ENCODE measurements at regions not wholly inside any gene's neighbourhood (a gene's known extent, or its start where the extent isn't known, plus 50 kb on each side); places are given as distances from the start of the nearest gene placed in this dataset.
"Not testable (repeated sequence)": the region's sequence is repeated elsewhere in the genome, so short reads cannot be mapped to it uniquely, and the experiment has no call there.

DNA sequence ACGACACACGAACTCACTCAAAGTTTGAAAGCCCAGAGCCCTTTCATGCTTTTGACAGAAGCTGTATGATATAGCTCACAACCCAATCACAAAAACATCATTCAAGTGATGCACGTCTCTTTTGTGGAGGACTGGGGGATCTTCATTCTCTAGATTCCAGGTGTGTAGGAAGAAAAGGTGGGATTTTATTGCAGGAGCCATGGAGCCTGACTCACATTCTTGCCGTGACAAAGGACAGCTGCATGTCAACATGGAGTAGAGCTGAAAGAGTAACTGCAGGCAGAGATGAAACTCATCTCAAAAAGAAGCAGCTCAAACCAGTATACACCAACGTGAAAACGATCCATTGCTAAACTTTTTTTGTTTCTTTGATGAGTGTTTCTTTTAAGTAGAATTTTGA lies 50.9 kb upstream of the PDE1A start:
- no peak for DNase-seq (ENCODE audit: low spot score)

GRCh38 chr2:182481676-182482075 lies 54.8 kb upstream of the PDE1A start:
- DNase-seq (ENCODE audit: low spot score): no peak

DNA sequence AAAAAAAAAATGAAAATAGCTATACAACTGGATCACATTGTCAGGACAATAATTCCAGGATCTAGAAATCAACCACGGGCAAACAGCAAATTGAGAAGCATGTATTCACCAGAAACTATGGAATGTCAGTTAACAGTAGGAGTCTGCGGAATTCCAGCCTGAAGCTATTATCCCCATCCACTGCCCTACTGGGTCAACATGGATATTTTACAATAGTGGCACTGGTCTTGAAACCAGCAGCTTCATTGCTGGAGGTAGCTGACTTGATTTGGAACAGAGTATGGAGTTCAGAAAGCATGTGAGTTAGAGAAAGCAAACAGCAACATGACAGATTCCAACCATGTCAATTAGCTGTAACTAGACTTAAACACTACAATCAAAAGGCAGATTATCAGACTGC lies 55.7 kb upstream of the PDE1A start:
- DNase-seq (ENCODE audit: low spot score): no peak

DNA sequence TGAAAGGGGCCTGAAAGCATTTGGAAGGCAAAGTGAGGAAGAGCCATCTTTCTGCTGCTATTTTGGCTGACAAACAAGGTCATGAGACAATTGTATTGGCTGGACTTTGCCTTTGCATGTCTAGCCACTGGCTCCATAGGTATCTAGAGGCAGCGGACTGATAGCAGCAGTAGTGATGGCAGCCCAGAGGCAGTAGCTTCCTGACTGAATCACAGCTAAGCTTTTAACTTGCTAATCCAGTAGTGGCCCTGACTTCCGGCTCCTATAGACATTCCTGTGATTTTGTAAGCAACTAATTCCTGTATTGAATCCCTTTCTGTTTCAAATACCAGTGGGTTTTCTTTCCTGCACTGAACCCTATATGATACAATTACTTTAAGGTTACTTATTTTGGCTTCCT lies 69.8 kb upstream of the PDE1A start:
- DNase-seq (ENCODE audit: low spot score): no peak

DNA sequence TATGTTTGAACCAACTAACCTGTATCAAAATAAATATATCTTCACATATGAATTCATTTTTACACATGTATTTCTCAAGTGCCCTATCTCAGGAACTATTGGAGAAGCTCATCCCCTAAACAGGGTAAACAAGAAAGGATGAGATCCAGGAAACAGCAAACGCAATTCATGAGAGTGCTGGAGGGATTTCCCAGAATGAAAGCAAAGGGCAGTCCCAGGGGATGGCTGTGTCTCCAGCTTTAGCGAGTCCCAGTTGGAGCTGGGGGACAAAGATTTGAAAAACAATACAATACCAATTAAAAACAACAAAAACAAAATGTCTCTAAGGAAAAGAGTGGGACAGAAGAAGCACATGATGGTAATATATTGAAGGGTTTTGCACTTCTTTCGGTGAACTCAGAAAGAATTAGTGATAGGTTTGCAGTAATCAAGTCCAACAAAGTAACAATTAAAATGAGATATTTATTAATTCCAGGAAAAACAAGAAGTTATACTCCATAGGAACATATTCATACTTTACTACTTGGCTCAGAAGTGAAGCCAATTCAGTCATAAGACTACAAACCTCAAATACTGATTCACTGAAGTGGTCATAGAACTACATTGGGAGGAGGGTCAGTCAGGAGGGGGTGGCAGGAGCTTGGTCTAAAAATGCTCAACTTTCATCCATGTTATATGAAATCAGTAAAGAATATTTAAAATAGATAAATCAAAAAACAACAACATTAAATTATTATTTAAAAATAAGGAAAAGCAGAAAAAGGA lies 73.1 kb upstream of the PDE1A start:
- DNase-seq (ENCODE audit: low spot score): no peak

- DNase-seq (ENCODE audit: low spot score): no peak
Measured at GRCh38 chr2:182503886-182504285, 77.0 kb upstream of the PDE1A start.

- DNase-seq (ENCODE audit: low spot score): no peak
Measured at GRCh38 chr2:182504903-182505302, 78.1 kb upstream of the PDE1A start.

DNA sequence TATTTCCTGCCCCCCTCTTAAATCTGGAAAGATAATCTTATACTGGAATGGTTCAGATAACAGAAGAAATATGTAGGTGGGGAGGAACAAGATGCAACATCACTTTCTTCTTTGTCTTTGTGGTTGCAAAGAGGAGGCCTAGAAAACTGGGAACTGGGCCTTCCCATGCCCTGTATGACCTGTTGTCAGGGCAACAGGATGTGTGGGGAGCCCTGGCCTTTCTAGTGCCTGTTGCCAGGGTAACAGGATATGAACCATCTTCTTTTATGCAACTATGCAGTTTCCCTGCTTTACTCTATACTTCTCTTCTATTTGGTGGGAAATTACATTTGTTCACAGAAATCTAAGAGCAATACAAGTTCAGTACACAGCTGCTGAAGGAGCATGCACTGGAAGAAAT lies 79.8 kb upstream of the PDE1A start:
- DNase-seq (ENCODE audit: low spot score): no peak

GRCh38 chr2:182508583-182508982 lies 81.7 kb upstream of the PDE1A start:
- not testable (repeated sequence) for DNase-seq (ENCODE audit: low spot score)

DNA sequence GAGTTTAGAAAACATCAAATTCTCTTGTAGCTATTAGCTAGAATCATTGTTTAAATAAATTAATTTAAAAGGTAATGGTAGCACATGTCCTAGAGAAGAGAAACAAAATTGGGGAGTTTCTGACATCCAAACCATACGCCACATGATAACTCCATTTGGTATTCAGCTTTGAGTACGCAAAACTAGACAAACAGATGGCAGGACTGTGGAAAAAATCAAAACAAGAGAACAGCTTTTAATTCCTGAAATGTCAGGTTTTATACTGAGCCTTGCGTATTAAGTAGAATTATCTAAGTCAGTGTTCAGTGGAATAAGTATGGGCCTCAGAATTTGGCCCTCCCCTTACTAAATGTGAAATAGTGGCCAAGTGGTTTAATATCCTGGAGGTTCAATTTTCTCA lies 82.4 kb upstream of the PDE1A start:
- no peak for DNase-seq (ENCODE audit: low spot score)

DNA sequence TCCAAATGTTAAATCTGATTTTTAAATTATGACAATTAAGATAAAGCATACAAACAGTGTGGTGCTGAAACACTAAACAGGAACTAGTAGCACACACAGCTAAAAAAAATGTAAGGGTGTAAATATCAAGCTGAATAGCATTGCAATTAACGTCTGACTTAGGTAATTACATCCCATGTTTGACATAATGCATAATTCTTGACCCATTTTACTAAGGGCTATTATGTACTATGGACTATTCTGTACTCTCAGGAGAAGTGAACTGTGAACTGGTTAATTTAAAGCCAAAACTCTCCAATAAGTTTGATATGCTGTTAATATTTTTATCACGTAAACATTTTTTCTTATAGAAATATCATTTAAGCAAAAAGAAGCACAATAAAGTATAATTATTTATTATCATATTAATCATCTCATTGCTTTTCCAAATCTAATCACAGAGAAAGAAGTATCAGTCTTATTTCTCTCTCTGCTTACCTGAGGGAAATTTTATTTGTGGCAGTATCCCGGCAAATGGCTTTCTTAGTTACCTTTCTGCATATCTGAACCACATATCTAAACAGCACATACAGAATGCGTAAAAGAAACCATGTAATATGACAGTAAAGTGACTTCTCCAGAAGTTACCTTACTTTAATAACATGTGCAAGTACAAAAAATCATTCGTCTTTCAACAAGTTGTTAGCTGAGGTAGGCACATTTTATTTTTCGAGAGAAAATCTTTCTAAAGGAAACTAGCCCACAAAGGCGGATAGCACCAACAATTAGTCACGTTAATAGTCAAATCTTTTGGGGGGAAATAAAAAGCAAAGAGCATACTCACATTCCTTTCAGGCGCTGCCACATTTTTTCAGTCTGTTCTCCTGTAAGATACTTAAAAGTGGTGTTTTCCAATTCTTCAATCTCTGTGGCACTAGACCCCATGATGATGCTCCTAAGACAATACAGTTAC lies 94.9 kb upstream of the PDE1A start:
- DNase-seq (ENCODE audit: low spot score): no peak

GRCh38 chr2:182522405-182522896 lies 95.6 kb upstream of the PDE1A start:
- no peak for DNase-seq (ENCODE audit: low spot score)

DNA sequence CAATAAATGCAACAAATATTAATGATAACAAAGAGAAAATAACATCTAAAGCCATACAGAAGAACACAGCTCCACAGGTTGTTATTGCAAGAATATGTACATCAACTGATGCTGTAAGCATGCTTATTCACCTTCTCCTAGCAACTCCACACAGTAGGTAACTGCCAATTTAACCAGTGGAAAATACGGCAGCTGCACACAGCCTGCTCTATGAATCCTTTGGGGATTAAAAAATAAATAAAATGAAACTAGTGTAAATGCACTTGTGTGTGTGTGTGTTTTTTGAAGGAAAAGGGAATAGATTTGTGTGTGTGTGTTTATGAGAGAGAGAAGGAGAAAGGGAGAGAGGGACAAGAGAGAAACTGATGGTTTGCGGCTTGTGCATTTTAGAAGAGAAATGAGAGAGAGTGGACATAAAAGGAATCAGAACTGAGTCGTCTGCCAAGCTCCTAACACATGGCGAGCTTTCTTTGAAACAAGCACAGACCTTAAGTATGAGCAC lies 96.2 kb upstream of the PDE1A start:
- DNase-seq (ENCODE audit: low spot score): no peak

DNA sequence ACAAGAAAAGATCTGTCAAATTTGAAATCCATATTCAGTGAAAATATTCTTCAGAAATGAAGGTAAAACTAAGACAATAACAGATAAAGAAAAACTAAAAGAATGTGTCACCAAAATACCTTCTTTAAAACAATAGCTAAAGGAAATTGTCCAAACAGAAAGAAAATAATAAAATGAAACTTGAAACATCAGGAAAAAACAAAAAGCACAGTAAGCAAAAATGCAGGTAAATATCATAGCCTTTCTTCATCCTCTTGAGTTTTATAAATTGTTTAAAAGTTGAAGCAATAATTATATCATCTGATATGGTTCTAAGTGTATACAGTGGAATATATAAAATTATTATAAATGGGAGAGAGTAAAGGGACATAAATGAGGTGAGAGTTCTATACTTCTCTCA lies 103.8 kb upstream of the PDE1A start:
- DNase-seq (ENCODE audit: low spot score): no peak

- no peak for DNase-seq (ENCODE audit: low spot score)
Measured at GRCh38 chr2:182540252-182540651, 113.4 kb upstream of the PDE1A start.

DNA sequence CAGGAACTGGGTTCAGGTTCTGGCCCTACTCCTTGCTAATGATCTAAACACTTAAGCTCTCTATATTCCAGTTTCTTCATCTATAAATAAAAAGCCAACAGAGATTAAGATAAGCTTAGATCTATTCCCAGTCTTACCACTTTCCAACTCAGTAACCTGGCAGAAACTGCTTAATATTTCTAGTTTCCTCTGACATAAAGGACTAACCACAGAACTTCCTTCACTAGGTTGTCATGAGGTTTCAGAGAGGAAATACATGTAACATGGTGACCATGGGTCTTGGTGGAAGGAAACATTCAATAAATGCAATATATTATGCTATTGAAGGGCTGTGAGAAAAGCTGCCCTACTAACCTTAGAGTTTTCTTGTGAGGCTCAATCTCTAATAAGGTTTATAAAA lies 114.4 kb upstream of the PDE1A start:
- no peak for DNase-seq (ENCODE audit: low spot score)

GRCh38 chr2:182542501-182543258 lies 115.8 kb upstream of the PDE1A start:
- no peak for DNase-seq (ENCODE audit: low spot score)

GRCh38 chr2:182543741-182544525 lies 117.1 kb upstream of the PDE1A start:
- DNase-seq (ENCODE audit: low spot score): no peak

- no peak for DNase-seq (ENCODE audit: low spot score)
Measured at GRCh38 chr2:182545420-182546167, 118.8 kb upstream of the PDE1A start.
